SK-N-MC (cell line): ENCODE measurements at regions not wholly inside any gene's neighbourhood (a gene's known extent, or its start where the extent isn't known, plus 50 kb on each side); places are given as distances from the start of the nearest gene placed in this dataset.
"Not testable (repeated sequence)": the region's sequence is repeated elsewhere in the genome, so short reads cannot be mapped to it uniquely, and the experiment has no call there.

Source experiments
- EZH2 ChIP-seq: fragments of 200-600 bp; sonication (generic); IDR thresholded peaks from one replicate; pipeline ENCODE4 v1.6.1; 2017; ENCODE audit warnings: antibody characterized with exemption
- POLR2AphosphoS5 ChIP-seq: IDR thresholded peaks from 2 replicates; pipeline ENCODE4 v1.6.1; 2012; ENCODE audit warnings: mild to moderate bottlenecking, low read depth, low read length, borderline replicate concordance

- not testable (repeated sequence) for TF ChIP-seq POLR2AphosphoS5, EZH2
These were observed 122.6 kb downstream of the KBTBD2 start for GRCh38 chr7:32768866-32769510.
